Medulla oblongata (tissue), 1 donor: ENCODE measurements at regions not wholly inside any gene's neighbourhood (a gene's known extent, or its start where the extent isn't known, plus 50 kb on each side); places are given as distances from the start of the nearest gene placed in this dataset.

Source experiments
- DNase-seq: peaks from one replicate; pipeline ENCODE4 v3.0.0-alpha.2; 2015; ENCODE audit errors: extremely low spot score

GRCh38 chr5:68928617-68929302 is 165.1 kb upstream of the SLC30A5 start:
- no peak for DNase-seq

DNA sequence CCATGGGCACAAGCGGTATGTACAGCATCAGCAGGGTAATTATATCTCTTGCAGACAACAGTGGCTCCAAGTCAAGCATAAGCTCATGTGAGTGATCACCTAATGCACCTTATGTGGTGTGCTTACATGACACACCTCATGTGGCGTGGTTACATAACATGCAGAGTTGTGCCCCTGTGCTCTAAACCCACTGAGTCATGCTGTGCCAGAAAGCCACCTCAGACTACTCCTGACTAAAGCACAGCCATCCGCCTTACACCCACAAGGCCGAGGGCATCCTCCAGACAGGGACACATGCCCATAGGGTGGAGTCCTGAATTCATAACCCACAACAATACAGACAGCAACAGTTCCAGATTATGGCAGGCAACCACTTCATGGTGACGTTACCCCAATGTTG is 163.7 kb upstream of the SLC30A5 start:
- DNase-seq = no peak

DNA sequence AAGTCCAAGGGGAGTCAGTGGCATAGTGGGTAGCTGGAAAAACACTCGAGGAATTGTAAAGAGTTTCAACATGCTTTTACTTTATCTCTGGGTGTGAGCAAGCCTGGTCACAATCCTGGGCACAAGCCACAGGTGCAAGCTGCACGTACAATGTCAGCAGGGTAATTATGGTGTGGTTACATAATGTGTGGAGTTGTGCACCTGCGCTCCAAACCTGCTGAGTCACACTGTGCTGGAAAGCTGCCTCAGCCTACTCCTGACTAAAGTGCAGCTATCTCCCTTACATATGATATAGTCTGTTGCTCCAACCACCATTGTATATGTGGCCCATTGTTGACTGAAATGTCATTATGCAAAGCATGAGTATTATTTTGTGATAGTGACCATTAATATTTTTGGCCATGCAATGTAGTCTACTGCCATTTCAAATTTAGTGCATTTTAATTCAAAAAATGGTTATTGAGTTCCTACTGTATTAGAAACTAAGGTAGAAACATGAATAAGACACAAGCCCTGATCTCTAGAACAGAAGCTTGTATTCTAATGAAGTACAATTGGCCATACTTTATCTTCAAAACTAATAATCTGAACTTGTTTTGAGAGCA is 160.9 kb upstream of the SLC30A5 start:
- DNase-seq = no peak

DNA sequence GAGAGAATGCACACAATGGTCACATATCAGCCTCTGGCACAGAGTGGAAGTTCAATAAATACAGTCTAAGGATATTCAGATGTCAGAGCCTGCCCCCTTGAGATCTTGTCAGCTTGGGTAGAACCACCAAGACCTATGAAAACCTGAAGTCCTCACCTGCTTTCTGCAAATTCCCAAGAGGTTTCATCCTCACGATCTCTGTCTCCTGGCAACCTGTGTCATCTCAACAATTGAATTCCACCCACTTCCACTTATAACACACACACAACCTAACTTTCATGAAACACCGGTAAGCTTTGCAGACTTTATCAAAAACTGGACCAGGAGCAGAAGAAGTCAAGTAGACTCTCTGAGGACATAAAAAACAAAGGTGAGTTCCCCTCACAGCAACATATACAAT is 151.6 kb upstream of the SLC30A5 start:
- DNase-seq = no peak

GRCh38 chr5:68946728-68947127 is 147.1 kb upstream of the SLC30A5 start:
- DNase-seq = no peak

- DNase-seq = no peak
Measured at GRCh38 chr5:68947986-68948385, 145.8 kb upstream of the SLC30A5 start.

DNA sequence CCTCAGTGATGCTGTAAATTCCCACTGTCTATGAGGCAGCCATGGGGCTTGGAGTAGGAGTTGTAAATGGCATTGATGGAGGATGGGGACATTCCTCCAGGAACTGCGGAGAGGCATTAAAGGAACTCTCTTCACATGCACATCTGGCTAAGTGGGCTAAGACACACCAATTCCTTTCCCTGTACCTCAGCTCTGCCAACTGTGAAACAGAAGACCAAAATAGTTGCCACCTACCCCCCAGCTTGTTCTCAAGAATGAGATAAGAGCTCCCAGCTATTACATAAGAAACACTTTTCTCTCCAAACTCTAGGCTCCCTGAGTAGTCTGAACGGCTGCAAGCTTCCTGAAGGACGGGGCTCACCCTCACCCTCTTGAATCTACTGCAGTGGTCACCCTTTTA is 144.6 kb upstream of the SLC30A5 start:
- DNase-seq = no peak

DNA sequence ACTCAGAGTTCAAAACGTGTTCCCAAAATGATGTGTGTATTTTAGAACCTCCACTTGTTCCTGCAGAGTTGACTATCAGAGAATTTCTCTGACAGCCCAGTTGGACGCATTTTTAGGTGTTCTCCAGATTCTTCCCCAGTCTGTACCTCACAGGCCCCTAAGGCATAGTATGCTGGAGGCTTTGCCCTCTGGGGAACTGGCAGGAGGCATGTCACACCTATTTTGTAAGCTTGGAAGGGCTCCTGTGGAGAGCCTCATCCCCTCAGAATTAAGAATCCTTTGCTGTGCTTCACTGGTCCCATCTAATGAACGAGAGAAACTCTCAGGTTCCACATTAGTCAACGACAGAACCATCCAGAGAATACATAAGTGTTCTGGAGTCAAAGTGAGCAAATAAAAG is 144.1 kb upstream of the SLC30A5 start:
- DNase-seq = no peak

GRCh38 chr5:68950125-68950524 is 143.7 kb upstream of the SLC30A5 start:
- DNase-seq = no peak

- DNase-seq = no peak
Measured at GRCh38 chr5:68950930-68951329, 142.9 kb upstream of the SLC30A5 start.

GRCh38 chr5:68953231-68953874 is 140.5 kb upstream of the SLC30A5 start:
- no peak for DNase-seq

- DNase-seq = no peak
Measured at GRCh38 chr5:68953875-68954617, 139.8 kb upstream of the SLC30A5 start.

- no peak for DNase-seq
Measured at GRCh38 chr5:68954618-68954910, 139.2 kb upstream of the SLC30A5 start.

- DNase-seq = no peak
Measured at GRCh38 chr5:68957591-68957990, 136.2 kb upstream of the SLC30A5 start.

DNA sequence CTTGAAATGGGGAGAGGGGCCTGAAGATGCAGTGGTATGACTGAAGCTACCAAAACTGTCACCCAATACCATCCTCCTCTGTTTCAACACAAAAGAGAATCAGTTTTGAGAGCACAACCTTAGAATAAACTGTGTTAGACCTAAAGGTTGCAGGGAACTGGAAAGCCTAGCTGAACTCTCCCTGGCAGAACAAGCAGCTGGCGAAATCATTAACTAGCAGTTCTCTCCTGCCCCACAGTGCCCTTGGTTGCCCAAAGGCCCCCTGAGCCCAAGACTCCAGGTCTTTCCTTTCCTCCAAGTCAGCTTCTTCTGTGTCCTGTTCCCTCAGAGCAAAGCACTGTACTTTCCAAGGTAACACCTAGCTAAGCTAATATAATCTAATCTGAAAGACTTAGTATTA is 135.4 kb upstream of the SLC30A5 start:
- no peak for DNase-seq

GRCh38 chr5:68960456-68960855 is 133.4 kb upstream of the SLC30A5 start:
- no peak for DNase-seq

DNA sequence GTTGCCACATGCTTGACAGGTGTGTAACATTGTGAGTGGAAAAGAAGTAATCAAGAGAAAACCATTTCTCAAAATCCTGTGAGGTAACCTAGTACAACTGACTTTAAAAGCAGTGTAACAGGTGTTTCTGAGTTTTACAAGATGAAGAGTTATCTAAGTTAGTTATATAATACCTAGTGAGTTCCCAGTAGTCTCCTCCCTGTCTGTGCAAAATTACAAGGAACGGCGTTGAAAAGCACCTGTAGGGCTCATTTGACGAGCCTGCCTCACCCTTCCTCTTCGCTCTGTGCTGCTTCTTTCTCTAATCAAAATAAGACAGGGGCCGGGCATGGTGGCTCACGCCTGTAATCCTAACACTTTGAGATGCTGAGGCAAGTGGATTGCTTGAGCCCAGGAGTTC is 132.9 kb upstream of the SLC30A5 start:
- DNase-seq = no peak

DNA sequence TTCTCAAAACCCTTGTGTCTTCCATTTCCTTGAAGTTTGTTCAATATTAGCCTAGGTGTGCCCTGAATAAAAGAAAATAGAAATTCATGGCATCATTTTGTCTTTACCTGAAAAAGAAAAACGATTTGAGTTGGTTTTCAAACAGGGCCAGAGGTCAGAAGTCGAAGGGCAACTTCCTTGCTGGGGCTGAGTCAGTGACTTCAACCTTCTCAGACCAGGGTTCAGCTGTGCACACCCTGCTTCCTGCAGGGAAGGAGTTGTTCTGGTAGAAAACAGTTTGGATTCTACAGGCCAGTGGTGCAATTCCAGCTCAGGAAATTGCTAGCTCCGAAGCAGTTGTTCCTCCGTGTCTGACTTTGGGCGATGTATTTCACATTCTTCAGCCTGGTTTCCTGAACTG is 132.1 kb upstream of the SLC30A5 start:
- no peak for DNase-seq

GRCh38 chr5:68962757-68963484 is 130.9 kb upstream of the SLC30A5 start:
- DNase-seq = peak; percentile 89

- DNase-seq = no peak
Measured at GRCh38 chr5:68964679-68965078, 129.1 kb upstream of the SLC30A5 start.

GRCh38 chr5:68965926-68966325 is 127.9 kb upstream of the SLC30A5 start:
- no peak for DNase-seq

DNA sequence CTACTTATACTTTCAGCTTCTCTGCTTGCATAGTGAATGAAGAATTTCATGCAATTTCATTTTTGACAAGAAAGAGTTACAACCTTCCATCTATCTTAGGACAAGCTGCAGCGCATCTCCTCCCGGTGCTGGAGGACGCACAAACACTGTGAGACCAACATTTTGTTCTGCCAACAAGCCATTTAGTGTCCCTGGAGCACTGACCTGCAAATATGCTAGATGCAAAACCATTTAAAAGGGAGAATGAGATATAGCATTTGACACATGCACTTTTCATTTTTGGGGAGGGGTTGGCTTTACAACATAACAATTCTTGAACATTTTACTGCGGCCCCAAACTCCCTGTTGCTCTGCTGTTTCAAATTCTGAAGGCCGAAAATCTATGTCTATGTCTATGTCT is 127.2 kb upstream of the SLC30A5 start:
- no peak for DNase-seq
